Astrocyte of the hippocampus (primary cell): ENCODE measurements at regions not wholly inside any gene's neighbourhood (a gene's known extent, or its start where the extent isn't known, plus 50 kb on each side); places are given as distances from the start of the nearest gene placed in this dataset.

Experiments used
- DNase-seq: peaks from one replicate; pipeline ENCODE4 v3.0.0; 2011; ENCODE audit warnings: low read depth, low spot score

DNA sequence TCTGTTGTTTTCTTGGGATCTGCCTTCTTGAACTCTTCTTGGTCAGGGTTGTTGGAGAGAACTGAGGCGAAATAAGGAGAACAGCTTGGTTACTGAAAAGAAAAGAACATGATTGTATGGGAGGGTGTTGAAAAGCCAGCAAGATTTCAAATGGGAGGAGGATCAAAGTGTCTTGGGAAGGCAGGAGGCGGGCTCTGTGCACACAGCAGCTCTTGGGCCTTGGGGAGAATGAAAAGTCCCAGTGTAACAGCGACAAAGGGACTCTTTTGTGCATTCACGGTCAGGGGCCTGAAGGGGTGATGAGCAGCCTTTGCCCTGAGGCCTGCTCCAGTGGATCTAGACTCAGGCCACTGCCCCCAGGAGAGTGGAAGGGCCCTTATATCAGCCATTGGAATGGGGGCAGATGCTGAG lies 135.4 kb downstream of the ADAMTS15 start:
- no peak for DNase-seq

DNA sequence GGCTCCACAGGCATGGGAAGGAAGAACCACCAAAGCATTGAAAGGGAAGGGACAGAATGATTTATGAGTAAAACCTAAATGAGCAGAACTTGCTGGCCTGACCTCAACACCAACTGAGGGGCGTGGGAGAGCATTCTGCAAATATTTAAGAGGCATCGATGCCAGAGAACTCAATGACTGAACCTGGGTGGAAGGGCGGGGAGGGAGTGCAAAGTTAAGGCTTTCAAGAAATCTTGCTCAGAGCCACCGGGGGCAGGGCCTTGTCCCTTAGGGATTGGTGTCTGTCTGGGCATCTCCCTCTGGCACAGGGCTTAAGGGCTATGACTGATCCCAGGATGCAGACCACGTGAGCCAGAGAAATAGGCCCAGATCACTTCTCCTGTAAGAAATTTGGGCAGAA lies 137.1 kb downstream of the ADAMTS15 start:
- DNase-seq = peak; percentile 77

DNA sequence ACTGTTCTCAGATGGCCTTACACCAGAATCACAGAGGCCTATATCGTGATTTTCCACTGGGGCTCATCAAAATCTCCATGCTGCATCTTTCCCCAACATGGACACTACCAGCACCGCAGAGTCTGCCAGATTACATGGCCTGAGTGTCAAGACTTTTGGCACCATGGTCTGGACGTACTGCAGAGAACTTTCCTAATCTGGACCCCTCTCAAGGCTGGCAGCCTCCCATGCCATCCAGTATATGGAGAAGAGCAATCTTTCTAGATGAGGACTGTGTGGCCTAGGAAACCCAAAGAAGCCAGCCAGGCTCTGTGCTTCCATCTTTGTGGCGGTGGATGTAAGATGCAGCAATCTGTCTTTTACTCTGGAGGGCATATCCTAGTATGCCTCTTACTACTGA lies 139.2 kb downstream of the ADAMTS15 start:
- no peak for DNase-seq

GRCh38 chr11:130588471-130588870 lies 140.0 kb downstream of the ADAMTS15 start:
- no peak for DNase-seq

DNA sequence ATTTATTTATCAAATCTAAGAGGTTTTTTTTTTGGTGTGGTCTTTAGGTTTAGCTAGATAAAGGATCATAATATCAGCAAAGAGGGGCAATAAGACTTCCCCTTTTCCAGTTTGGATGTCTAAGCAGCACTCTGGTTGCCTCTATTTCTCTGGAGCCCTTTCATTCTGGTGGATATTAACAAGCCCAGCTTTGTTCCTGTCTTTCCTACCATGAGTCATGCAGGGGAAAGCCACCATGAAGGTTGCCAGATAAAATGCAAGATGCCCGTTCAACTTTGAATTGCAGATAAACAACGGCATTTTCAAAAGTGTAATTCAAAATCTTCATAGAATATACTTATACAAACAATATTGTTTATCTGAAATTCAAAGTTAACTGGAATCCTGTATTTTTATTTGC lies 143.6 kb downstream of the ADAMTS15 start:
- peak; percentile 73 for DNase-seq

GRCh38 chr11:130593064-130593463 lies 144.6 kb downstream of the ADAMTS15 start:
- no peak for DNase-seq

GRCh38 chr11:130598433-130598832 lies 150.0 kb downstream of the ADAMTS15 start:
- DNase-seq = no peak

DNA sequence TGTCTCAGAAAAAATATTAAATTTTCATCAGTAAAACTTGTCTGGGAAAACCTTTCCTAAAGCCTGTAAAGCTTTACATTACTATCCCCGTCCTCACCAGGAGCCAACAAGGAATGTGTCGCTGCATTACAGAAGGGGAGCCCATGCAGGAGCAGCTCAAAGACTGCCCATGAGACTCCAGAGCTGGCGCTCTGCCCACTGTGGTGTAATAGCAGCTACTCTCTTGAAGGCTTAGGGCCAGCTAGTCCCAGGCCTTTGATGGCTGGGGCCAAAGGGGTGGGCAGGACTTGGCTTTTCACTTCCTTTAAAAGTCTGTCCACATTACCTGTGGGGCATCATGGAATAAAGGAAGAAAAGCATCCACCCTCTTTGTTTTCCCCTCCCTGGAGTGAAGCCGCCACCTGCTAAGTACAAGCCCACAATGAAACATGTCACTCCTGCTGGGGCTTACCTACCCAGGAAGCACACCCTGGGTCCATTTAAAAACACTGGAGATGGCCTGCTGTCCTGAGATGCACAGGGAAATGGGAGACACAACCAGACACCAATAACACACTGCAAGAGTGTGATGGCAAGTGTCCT lies 150.7 kb downstream of the ADAMTS15 start:
- peak; percentile 74 for DNase-seq

- DNase-seq = no peak
Observed at GRCh38 chr11:130600139-130600538, 151.7 kb downstream of the ADAMTS15 start.

GRCh38 chr11:130600616-130601015 lies 152.2 kb downstream of the ADAMTS15 start:
- no peak for DNase-seq

- peak; percentile 81 for DNase-seq
Observed at GRCh38 chr11:130601141-130601540, 152.7 kb downstream of the ADAMTS15 start.

DNA sequence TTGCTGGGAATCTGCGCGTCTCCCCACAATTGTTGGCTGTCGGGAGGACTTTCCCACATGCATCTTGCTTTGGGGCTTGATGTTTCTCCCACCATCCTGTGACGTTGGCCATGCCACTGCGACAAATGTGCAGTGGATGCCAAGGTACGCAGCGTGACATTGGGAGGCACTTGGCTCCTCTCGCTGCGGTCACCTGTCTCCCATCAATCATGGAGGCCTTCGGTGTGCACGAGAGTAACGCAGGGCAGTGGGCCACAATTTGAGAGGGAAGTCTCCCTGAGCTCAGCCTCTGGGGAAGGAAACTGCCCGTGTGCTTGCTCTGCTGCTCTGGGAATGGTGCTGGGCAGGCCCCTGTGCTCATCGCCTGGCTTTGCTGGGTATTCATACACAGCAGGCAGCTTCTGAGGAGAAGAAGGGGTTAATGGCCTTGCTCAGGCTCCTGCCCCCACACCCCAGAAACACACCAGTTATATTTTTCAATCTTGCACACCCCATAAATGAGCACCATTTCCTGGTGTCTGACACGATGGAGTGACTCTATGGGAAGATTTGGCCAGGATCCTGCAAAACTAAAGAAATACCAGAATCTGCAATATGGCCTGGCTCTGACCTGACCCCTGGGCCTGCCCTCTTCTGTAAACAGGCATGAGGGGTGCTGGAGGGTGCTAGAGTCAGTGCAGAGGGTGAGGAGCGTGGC lies 153.5 kb downstream of the ADAMTS15 start:
- no peak for DNase-seq

- no peak for DNase-seq
Observed at GRCh38 chr11:130602641-130603334, 154.3 kb downstream of the ADAMTS15 start.

DNA sequence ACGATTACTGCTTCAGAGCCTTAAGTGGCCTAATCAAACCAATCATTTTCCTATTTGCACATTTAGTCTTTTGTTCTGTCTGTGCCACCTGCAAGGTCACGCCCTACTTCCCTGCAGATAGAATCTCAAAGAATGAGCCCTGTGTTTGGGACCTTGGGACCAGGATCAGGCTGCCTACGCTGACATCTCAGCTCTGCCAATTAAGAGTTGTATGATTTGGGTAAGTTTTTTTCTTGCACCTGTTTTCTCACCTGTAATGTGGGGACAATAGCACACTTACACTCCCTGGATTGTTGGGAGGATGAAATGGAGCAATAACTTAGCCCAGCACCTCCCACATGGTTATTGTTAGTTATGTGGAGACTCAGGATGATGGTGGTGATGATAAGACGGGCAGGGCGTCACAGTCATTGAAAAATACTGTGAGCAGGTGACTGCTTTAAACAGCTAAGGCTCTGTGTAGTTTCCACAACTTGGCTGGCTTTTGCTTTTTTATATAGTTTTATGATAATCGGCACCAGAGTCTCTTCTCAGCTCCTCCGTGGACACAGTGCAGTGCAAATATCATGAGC lies 155.0 kb downstream of the ADAMTS15 start:
- DNase-seq = no peak

DNA sequence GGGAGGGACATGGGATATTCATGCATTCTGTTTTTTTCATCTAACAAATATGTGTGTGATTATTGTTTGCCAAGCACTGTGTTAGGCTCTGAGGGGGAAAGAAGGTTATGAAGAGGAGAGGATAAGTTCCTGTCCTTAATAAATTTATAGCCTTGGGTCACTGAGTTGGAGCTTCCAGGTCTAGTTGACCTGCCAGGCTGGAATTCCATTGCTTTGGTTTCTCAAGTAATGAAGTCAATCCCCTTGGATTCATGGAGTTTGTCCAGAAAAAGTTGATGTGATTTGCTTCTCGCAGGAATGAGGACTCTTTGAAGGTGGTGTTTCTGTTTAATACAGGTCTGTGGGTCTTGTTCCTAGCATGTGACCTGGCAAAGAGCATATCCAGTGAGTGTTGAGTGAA lies 156.2 kb downstream of the ADAMTS15 start:
- DNase-seq = no peak

GRCh38 chr11:130606178-130606577 lies 157.7 kb downstream of the ADAMTS15 start:
- DNase-seq = no peak

DNA sequence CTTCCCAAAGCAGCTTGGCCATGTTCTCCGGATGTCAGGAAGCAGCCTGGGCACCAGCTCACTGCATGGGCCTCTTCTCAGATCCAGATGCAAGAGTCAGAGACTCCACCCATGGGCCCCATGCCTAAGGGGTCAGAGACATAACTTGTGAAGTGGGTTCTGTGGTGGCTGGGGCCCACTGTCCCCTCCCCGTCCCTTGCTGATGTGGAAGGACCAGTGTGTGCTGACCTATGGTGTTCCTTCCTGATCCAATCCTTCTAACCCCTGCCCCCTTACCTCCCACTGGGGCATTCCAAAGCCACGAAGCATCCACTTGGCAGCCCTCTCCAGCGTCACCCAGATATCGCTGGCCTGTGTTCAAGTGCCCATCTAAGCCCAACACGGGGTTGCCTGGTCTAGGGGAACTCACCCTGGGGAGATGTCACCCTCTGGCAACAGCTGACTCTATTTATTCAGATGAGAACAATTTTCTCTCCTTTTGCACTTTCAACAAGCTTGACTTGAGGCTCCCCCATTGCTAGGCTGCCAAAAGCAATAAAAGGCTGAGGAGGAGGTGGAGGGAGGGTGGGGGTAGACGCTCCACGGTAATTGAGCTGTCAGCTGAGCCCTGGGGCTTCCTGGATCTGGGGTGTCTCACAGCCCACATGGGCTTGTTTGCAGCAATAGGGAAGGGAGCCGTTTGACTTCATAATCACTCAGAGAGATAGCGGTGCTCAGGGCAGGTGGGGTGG lies 158.5 kb downstream of the ADAMTS15 start:
- no peak for DNase-seq

- no peak for DNase-seq
Observed at GRCh38 chr11:130608287-130608686, 159.8 kb downstream of the ADAMTS15 start.

- no peak for DNase-seq
Observed at GRCh38 chr11:130609121-130610035, 160.9 kb downstream of the ADAMTS15 start.

DNA sequence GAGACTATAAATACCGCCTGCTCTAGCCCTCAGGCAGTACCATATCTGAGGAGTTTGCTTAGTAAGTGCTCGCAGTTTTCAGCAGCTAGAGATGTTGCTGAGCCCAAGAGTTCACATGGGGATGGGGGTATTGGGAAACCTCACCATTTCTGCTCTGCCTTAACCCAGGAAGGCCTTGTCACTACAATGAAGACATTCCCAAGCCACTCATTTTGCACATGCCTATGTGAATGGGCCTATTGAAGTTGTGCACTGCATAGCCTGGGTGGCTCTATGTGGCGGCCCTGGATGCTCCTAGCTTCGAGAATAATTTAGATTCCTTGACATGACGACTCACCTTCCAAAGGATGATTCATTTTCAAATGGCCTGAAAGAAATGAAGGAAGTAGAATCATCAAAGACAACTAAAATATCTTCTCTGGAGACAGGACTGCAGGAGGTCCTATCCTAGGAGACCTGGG lies 163.4 kb downstream of the ADAMTS15 start:
- peak; percentile 87 for DNase-seq
